CD1c-positive myeloid dendritic cell (primary cell): ENCODE measurements at regions not wholly inside any gene's neighbourhood (a gene's known extent, or its start where the extent isn't known, plus 50 kb on each side); places are given as distances from the start of the nearest gene placed in this dataset.
A peak's percentile ranks its signal among the peaks of the same experiment; 100 is the strongest.
"Not testable (repeated sequence)": the region's sequence is repeated elsewhere in the genome, so short reads cannot be mapped to it uniquely, and the experiment has no call there.

Experiments used
- DNase-seq: peaks from one replicate; pipeline ENCODE4 v3.0.0-alpha.2; 2016; ENCODE audit errors: extremely low spot score

DNA sequence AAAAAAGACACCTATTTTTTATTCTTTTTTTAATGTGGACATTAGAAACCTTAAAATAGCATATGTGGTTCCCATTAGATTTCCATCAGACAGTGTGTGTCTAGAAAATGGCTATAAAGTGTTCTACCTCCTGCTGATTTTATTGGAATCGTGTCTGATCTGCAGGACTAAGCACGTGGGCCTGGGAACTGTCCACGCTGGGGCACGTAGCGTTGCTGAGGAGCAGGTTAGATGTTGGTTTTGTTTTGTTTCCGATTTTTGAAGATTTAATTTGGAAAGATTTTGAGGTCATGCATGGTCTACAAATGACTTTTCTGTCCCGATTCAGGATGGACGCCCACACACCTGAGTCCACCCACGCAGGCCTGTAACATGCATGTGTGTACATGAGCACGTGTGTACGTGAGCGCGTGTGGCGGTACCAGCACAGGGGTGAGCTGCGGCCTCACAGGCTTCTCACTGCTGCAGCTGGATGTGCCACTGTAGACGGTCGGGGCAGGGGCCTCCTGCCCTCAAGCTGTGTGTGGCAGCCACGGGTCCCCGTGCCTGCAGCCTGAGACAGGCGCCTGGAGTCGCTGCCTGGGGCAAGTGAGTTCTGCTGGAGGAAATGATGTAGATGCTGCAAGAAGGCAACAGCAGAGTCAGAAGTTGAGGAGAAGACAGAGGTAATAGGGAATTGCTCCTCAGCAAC, 99.7 kb upstream of the CTDP1 start:
- no peak for DNase-seq

DNA sequence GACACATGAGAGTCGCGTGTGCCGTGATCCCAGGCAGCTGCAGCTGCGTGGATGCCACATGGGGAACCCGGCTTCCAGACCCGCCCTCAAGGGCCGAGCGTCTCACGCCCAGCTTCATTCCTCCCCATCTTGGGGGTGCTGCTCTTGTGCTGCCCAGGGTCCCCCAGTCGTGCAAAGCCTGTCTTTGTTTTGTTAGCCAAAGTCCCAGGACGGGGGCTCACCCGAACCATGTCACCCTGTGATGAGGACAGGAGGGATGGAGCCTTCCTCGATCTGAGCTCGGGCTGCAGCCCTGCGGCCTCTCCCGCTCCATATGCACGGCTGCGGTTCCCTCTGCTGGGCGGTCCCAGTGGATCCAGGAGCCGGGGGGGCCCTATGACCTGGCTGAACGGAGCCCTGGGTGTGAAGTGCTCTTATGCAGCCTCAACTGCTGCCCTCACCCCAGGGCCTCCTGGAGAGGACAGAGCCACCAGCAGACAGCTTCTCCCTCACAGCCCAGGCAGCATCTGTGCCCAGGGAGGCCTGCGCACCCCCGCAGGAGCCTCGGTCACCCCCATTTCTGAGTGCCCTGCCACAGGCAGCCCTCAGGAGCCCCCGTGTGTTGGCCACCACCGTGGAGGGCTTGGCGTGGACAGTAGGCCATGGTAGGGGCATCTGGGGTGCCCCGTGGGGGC, 99.0 kb upstream of the CTDP1 start:
- DNase-seq: no peak

DNA sequence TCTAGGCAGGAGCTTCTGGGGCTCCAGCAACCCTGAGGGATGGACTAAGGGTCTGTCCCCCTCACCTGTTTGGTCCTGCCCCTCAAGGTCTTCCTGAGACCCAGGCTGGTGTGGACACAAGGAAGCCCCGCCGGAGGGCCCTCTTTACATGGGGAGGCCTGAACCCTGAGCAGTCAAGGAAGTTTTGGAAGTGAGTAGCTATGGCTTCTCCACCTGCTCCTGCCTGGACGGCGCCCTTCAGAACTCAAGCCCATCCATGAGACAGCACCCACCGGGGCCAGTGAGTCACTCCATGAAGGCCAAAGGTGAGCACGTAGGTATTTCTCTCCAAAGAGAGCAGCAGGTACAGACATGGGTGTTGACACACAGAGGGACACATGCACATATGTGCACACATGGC, 98.2 kb upstream of the CTDP1 start:
- DNase-seq: no peak

DNA sequence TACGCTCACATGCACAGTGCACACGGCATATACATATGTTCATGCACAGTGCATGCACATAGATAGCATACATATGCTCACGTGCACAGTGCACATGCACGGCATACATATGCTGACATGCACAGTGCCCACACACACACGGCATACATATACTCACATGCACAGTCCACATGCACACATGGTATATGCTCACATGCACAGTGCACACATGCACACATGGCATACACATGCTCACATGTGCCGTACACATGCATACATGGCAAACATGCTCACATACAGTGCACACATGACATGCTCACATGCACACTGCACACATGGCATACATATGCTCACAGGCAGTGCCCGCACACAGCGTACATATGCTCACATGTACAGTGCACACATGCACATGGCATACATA, 97.7 kb upstream of the CTDP1 start:
- no peak for DNase-seq

DNA sequence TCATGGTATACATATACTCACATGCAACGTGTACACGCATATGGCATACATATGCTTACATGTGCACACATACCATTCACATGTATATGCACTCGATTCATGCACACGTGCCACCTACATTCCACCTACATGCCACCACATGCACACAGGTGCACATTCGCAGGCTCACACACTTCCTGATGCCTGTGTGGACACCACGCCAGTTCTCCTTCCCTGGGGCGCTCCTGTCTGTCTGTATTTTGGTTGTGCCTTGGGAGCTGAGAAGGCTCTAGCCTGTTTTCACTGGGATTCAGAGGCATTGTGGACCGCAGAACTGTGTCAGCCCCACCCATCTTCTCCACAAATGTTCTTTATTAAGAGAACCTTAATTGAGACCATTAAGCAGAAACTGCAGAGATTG, 96.6 kb upstream of the CTDP1 start:
- no peak for DNase-seq

DNA sequence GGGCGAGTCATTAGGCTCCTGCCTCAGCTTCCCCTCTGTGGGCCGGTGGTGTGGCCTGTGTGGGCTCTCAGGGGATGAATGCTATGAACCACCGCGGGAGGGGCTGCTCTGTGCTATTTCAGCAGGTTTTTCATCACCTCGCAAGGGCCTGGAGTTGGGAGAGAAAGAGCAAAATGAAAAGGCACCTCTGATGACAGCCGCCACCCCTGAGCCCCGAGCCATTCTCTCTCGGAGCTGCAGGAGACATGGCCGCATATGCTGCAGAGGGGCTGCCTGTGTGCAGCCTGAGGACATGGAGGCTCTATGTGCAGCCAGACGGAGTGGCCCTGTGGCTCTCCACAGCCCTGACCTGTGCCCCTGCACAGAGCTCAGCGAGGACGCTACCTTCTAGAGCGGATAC, 96.2 kb upstream of the CTDP1 start:
- DNase-seq: no peak

DNA sequence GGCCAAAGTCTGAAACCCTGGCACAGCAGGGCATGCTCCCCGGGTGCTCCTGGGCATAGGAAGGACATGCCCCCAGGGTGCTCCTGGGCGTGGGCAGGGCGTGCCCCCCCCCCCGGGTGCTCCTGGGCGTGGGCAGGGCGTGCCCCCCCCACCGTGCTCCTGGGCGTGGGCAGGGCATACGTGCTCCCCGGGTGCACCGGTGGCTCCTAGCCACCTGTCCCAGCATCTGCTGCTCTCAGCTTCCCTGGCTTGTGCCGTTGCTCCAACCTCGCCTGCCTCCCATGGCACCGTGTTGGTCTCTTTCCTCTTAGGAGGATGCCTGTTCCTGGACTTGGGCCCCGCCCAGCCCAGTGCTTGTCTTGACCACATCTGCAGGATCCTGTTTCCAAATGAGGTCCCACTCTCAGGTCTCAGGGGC, 95.6 kb upstream of the CTDP1 start:
- no peak for DNase-seq

DNA sequence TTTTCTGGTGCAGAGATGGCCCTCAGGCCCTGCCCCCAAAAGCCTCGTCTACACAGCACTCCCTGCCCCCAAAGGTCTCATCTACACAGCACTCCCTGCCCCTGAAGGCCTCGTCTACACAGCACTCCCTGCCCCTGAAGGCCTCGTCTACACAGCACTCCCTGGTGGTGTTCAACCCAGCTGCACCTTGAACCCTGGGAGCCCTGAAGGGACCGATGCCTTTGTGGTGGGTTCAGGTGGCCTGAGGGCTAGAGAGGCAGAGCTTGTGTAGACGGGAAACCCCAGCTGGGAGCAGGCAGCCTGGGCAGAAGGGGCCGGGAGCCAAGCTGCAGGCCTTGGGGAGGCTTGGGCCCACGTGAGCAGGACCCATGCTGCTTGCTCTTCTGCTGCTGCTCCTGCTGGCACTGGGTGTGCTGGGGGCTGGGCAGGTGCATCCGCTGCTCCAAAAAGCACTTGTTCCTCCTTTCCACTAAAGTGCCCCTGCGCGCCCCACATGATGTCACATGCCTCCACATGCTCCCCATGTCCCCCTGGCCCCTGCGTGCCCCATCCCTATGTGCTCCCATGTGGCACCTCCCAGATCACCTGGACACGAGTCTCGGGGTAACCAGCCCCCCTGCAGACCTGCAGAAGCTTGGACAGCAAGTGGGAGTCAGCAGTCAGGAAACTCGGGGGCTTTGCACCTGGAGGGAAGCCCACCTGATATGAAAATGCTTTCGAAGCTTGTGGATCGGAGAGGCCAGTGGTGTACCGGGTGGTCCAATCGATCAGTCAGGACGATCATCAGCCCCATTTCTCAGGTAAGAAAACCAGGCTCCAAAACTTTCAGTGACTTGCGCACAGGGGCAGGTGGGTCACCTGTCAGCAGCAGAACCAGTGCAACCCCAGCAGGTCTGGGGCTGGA, 94.9 kb upstream of the CTDP1 start:
- DNase-seq: no peak

DNA sequence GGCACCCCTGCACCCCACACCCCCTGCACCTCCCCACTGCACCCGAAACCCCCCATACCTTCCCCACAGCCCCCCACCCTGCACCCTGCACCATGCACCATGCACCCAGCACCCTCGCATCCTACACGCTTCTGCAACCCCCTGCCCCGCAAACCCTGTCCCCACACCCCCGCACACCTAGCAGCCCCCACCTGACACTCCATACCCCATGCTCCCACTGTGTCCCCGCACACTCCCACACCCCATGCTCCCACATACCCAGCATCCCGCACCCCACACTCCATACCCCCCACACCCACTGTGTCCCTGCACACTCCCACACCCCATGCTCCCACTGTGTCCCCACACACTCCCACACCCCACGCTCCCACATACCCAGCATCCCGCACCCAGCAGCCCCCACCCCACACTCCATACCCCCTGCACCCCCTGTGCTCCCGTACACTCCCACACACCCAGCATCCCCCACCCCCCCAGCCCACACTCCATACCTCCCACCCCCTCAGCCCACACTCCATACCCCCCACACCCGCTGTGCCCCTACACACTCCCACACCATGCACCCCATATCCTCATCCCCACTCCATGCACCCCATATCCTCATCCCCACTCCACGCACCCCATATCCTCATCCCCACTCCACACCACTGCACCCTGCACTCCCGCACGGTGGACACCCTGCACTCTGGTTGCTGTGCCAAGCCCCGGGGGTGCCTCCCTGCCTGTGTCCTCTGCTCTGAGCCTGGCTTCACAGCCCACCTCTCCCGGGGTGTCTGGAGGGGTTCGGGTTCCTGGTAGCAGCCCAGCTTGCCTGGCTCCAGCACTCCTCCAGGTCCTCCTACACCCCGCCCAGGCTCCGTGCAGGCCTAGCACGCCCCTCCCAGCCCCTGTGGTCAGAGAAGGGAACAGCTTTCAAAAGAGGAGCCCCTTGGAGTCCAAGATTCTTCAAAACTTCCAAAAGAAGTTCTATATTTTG, 93.9 kb upstream of the CTDP1 start:
- DNase-seq: no peak

DNA sequence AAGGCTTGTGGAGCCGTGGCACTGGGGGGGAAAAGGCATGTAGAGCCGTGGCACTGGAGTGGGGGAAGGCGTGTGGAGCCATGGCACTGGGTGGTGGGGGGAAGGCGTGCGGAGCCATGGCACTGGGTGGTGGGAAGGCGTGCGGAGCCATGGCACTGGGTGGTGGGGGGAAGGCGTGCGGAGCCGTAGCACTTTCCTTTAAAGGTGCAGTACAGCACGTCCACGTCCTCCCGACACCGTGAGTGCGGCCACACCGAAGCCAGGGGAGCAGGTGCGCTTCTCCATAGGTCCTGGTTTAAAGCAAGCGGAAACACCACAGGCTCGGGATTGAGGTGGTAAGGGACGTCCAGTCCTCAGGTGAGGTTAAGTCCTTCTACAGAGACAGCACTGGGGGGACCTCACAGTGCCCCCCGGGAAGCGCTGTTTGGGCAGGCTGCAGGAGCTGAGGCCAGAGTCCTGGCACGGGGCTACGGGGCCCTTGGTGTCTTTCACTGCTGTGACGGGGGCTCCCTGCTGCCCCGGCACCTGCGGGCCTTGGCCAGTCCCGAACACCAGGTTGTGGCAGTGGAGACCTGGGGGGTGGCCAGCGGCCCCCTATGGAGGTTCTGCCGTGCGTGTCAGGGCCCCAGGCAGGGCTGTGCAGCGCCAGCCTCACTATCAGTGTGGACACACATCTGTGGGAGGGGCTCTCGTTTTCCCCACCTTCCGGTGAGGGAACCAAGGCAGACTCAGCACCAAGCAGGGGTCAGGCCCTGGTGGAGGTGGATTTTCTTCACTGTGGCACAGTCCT, 93.0 kb upstream of the CTDP1 start:
- DNase-seq: no peak

DNA sequence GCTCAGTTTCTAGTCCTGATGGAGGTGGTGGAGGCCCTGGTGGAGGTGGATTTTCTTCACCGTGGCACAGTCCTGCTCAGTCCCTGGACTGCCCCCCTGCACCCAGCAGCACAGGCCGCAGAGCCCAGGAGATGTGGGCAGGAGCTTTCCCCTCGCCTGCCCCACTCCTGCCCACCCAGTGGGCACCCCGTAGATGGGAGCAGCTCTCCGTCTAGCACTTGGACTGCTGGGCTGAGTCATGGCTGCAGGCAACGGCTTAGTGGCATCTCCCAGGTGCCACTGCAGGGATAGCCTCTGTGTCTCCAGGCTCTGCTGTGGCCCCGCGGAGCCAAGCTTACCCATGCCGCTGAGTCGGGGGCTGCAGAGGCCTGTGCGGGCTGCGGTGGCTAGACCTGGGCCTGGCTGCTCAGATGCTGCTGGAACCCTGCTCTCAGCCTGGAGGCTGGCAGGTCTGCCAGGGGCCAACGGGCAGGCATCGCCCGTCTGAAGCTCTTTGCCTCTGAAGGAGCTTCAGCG, 92.3 kb upstream of the CTDP1 start:
- DNase-seq: no peak

DNA sequence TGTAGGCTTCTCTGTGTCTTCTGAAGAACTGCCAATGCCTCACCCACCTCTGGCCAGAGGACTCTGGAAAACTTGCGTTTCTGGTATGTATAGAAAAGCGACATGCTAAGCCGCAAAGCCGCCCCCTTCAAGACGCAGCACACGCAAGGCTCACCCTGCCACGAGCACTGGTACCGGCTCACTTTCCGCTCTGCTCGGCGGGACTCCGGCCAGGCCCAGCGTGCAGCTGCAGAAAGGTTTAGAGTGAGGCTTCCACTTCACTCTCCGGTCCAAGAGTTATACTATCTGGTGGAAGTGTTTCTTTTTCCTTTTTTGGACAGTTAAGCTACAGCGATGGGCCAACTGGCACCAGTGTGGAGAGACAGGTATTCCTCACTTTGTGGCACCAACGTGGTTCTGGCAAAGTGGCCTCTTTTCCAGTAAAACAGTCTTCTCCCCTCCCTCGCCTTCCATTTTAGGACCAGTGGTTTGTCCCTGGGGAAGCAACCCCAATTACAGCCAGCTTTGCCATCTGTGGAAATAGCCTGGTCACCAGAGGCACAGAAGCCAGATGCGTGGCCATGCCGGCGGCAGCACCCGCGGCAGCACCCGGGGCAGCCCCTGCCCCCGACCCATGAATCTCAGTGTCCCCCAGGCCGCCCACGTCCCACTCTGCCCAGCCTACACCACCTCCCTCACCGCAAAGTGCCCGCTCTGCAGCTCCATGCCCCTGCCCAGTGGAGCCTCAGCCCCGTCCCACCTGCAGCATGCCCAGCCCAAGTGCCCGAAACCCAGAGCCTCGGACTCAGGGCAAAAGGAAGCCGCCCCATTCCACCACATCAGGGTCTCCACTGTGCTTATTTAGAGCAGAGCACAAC, 91.6 kb upstream of the CTDP1 start:
- no peak for DNase-seq

DNA sequence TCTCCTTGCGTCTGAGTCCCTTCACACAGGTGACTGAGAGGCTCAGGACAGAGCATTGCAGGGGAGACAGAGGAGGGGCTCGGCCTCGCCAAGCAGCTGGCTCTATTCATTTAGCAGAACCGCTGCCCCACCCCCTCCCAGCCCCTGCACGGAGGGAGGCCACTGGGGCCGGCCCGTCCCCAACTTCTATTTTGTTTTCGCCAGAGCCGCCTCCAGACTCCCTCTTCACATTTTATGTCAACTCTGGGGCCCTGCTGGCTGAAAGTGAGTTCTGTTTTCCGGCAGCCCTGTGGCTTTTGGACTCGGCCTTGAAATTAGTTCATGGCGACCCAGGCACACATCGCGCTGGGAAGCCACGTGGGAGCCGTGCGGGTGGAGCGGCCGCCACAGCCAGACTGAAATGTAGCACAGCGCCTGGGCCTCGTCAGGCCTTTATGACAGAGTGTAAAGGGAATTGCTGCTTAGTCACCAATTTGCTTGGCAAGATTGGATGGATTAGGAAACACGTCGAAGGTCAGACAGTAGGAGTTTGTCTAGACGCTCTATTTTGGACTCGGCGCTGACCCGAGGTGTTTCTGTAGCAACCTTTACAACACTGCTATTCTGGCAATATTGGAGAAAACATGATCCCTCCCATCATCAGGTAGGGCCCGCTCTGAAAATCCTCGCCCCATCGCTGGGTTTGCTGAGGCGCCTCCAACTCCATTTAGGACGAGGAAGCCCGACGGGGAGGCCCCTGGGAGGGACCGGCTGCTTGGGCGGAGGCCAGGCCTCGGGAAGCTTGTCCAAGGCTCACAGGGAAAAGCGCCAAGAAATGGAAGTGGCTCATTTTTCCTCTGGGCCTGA, 90.7 kb upstream of the CTDP1 start:
- peak; percentile 31 for DNase-seq

DNA sequence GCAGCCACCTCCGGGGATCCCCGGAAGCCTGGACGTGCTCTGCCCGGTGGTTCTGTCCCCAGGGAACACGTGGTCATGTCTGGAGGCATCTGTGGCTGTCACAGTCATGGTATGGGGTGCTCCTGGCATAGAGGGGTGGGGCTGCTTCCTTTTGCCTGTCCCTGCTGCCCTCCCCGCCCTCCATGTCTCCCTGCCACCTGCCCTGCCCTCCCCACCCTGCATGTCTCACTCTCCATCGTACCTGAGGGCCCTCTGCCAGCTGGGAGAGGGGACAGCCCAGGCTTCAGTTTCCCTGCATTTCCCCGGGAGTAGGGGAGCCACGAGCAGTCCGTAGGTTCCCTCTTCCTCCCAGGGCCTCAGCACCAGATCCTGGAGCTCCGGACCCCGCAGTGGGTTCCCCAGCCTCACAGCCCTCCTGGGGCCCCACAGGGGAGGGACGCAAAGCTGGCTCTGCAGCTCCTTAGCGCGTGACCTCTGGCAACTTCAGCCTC, 90.0 kb upstream of the CTDP1 start:
- DNase-seq: no peak

DNA sequence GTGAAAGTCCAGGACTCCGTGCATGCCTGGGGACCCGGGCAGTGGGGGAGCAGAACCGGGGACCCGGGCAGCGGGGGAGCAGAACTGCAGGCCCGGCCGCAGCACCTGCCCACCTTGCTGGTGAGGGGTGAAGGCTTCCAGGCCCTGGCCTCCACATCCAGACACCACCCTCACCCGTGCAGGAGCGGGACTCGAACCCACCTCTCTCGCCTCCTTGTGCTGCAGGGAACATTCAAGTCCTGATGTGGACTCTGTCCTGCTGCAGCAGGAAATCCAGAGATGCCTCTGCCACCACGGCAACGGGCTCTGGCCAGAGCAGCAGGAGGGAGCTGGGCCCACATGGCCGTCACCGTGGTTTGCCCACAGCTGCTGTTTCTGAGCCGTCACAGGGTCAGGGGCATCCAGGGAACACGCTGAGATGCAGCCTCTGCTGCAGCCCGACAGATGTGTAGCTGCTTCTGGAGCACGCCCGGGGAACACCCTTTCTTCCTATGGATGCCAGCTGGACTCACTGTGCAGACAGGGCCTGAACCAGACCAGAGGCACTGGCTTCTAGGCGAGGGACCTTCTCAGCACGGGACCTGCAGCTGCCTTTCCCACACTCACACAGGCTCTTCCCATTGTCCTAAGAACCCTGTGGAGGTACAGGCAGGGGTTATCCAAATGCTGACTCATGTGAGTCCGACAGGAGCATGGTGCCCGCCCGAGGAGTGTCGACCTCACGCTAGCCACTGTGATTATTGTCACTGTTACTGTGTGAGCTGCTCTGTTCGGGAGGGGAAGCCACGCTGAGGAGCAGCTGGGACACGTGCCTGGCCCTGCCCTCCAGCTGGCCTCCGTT, 89.2 kb upstream of the CTDP1 start:
- no peak for DNase-seq

DNA sequence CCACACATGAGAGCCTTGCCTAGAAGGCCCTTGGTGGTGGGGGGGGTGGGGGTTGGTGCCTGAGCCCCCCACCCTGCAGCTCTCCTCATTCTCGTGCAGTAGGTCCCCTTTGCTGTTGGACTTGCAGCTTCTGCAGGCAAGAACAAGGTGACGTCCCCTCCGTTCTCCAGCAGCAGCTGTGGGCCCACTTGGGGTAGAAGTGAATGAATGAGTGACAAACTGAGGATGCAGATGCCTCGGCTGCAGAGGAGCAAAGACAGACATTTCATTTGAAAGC, 88.6 kb upstream of the CTDP1 start:
- DNase-seq: no peak

DNA sequence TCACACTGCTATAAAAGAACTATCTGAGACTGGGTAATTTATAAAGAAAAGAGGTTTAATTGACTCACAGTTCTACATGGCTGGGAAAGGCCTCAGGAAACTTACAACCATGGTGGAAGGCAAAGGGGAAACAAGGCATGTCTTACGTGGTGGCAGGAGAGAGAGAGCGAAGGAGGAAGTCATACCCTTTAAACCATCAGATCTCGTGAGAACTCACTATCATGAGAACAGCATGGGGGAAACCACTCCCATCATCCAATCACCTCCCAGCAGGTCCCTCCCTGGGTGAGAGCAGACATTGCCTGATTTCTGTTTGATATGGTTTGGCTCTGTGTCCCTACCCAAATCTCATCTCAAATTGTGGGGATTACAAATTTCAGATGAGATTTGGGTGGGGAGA, 86.9 kb upstream of the CTDP1 start:
- not testable (repeated sequence) for DNase-seq

DNA sequence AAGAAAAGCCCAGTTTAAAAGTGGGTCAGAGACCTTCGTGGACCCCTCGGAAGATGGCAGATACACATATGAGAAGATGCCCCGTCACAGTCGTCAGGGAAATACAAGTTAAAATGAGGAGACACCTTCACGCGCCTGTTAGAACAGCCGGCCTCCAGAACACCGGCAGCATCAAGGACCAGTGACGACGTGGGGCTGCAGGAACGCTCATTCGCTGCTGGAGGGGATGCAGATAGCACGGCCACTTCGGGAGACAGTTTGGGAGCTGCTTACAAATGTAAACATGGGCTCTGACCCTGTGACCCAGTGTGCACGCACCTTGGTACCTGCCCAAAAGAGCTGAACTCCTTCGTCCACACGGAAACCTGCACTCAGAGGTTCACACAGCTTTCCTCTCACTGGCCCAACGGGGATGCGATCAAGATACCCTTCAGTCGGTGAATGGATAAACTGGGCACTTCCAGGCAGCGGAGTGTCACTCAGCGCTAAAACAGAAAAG, 83.7 kb upstream of the CTDP1 start:
- no peak for DNase-seq
